K562 (cell line): ENCODE measurements at regions not wholly inside any gene's neighbourhood (a gene's known extent, or its start where the extent isn't known, plus 50 kb on each side); places are given as distances from the start of the nearest gene placed in this dataset.

Source experiments
- ATAC-seq: fragments of 200-7000 bp; cut with Tn5 transposase; 3 replicates; pipeline ENCODE4 v1.9.1; 2020; ENCODE audit warnings: moderate library complexity
- BruUV-seq: library from RNA; stranded (reverse); fragments of 400-500 nt; replicated peaks from 2 replicates; lab custom pipeline; 2021; lab: Mats Ljungman, UMichigan
- CTCF ChIA-PET: fragments of 300-600 bp; formaldehyde crosslinking; extraction: SDS; loops from one replicate; lab custom pipeline; 2021; ENCODE audit warnings: low intra/inter-chr PET ratio; lab: Yijun Ruan, JAX
- POLR2A ChIA-PET: fragments of 300-600, 350-650 bp; sonication (Branson Sonifier 250); formaldehyde crosslinking; extraction: SDS; loops from one replicate; lab custom pipeline; 2021; ENCODE audit warnings: antibody characterized with exemption, inconsistent platforms; lab: Yijun Ruan, JAX
- DNase-seq, 4 experiments: peaks; one replicate each; pipeline versions ENCODE4 v3.0.0 to v3.0.0-alpha.2; 2011 to 2018; ENCODE audit warnings: low spot score in 3 of 4, mixed read lengths in 3 of 4; ENCODE audit errors: extremely low read depth in 1 of 4
- FAIRE-seq: peaks from 2 replicates; lab custom pipeline; 2011; peaks lifted over from hg19 to GRCh38; lab: Jason Lieb, UNC
- H2AFZ ChIP-seq: 2 replicates; pipeline ENCODE4 v1.6.0; 2011; ENCODE audit warnings: low read depth, low read length, control low read depth, inconsistent platforms
- H3K27ac ChIP-seq: fragments of 200-600 bp; 3 replicates; pipeline ENCODE4 v1.8.0; 2011; ENCODE audit warnings: low read depth, mild to moderate bottlenecking, control low read depth, inconsistent platforms, low read length, moderate library complexity, mixed read lengths; ENCODE audit errors: extremely low read depth
- H3K27me3 ChIP-seq, 2 experiments: fragments of 300-600 bp in 1 of 2; 2 replicates in 1 of 2; 3 replicates in 1 of 2; pipeline versions ENCODE4 v1.6.0 to v1.8.0; 2011; ENCODE audit warnings: inconsistent platforms in 2 of 2, low read length in 2 of 2, mild to moderate bottlenecking in 1 of 2, mixed read lengths in 1 of 2, moderate library complexity in 1 of 2; ENCODE audit not compliant: control insufficient read depth in 2 of 2, insufficient read depth in 2 of 2
- H3K36me3 ChIP-seq: fragments of 300-600 bp; 3 replicates; pipeline ENCODE4 v1.8.0; 2011; ENCODE audit warnings: mild to moderate bottlenecking, low read length, inconsistent platforms; ENCODE audit not compliant: control insufficient read depth, insufficient read depth
- H3K4me1 ChIP-seq, 2 experiments: fragments of 200-600 bp in 1 of 2; replicated peaks in 1 of 2; 2 replicates in 1 of 2; 3 replicates in 1 of 2; pipeline versions ENCODE4 v1.5.1 to v1.8.0; 2011; ENCODE audit warnings: inconsistent platforms in 2 of 2, low read length in 2 of 2, mild to moderate bottlenecking in 1 of 2, mixed read lengths in 1 of 2, moderate library complexity in 1 of 2; ENCODE audit not compliant: control insufficient read depth in 2 of 2, insufficient read depth in 2 of 2
- H3K4me2 ChIP-seq: 2 replicates; pipeline ENCODE4 v1.6.1; 2011; ENCODE audit warnings: low read length, control low read depth, inconsistent platforms, mixed read lengths; ENCODE audit not compliant: insufficient read depth
- H3K4me3 ChIP-seq: fragments of 200-600 bp; sonication (generic), shearing (Covaris generic); 2 replicates; pipeline ENCODE4 v1.5.1; 2016; ENCODE audit warnings: control low read depth, inconsistent platforms
- H3K79me2 ChIP-seq: fragments of 200-600 bp; 3 replicates; pipeline ENCODE4 v1.8.0; 2011; ENCODE audit warnings: low read length, inconsistent platforms; ENCODE audit not compliant: control insufficient read depth, insufficient read depth
- H3K9ac ChIP-seq, 2 experiments: 2 replicates each; pipeline versions ENCODE4 v1.6.0 to v1.6.1; 2011; ENCODE audit warnings: low read depth in 2 of 2, low read length in 2 of 2, control low read depth in 1 of 2, inconsistent platforms in 1 of 2, mild to moderate bottlenecking in 1 of 2, mixed read lengths in 1 of 2; ENCODE audit not compliant: insufficient read depth in 1 of 2
- H3K9me1 ChIP-seq: one replicate; pipeline ENCODE4 v1.6.0; 2011; ENCODE audit warnings: inconsistent platforms, mild to moderate bottlenecking, low read length, moderate library complexity; ENCODE audit not compliant: control insufficient read depth, insufficient read depth
- H3K9me3 ChIP-seq: replicated peaks from 2 replicates; pipeline ENCODE4 v1.5.1; 2011; ENCODE audit warnings: low read depth, low read length, inconsistent platforms; ENCODE audit not compliant: control insufficient read depth, insufficient read depth
- H4K20me1 ChIP-seq: replicated peaks from 2 replicates; pipeline ENCODE4 v1.6.1; 2011; ENCODE audit warnings: low read length, inconsistent platforms, mixed read lengths; ENCODE audit not compliant: control insufficient read depth, insufficient read depth
- ARID1B ChIP-seq: fragments of 450-650 bp; IDR thresholded peaks from 2 replicates; pipeline ENCODE4 v1.6.1; 2016; ENCODE audit warnings: antibody characterized with exemption, mild to moderate bottlenecking, inconsistent platforms
- C11orf30 ChIP-seq: fragments of 450-650 bp; IDR thresholded peaks from 2 replicates; pipeline ENCODE4 v1.6.1; 2016; ENCODE audit warnings: low read depth, mild to moderate bottlenecking
- CBX3 ChIP-seq, 2 experiments: IDR thresholded peaks; 1 replicate in 1 of 2; 2 replicates in 1 of 2; pipeline ENCODE4 v1.6.1; 2012; ENCODE audit warnings: inconsistent platforms in 2 of 2, low read length in 2 of 2, borderline replicate concordance in 1 of 2, control low read depth in 1 of 2
- FOXO4 ChIP-seq: fragments of 450-650 bp; formaldehyde crosslinking; IDR thresholded peaks from 2 replicates; pipeline ENCODE4 v1.4.0; 2020; ENCODE audit warnings: mild to moderate bottlenecking, moderate library complexity
- MAFG ChIP-seq: fragments of 450-650 bp; conservative IDR thresholded peaks from 2 replicates; pipeline ENCODE4 v1.6.1; 2016; ENCODE audit warnings: missing genetic modification characterization, missing compliant biosample characterization
- RBM25 ChIP-seq: fragments of 200-400 bp; formaldehyde crosslinking; IDR thresholded peaks from 2 replicates; pipeline ENCODE4 v1.6.1; 2018; ENCODE audit warnings: low read length, low read depth, moderate library complexity; ENCODE audit not compliant: severe bottlenecking
- THRAP3 ChIP-seq: fragments of 450-650 bp; IDR thresholded peaks from 2 replicates; pipeline ENCODE4 v1.6.1; 2016; ENCODE audit warnings: mild to moderate bottlenecking, inconsistent platforms, borderline replicate concordance
- ZC3H11A ChIP-seq: IDR thresholded peaks from 2 replicates; pipeline ENCODE4 v1.6.1; 2012; ENCODE audit warnings: low read depth, low read length, improper control_type of control experiment
- ZNF224 ChIP-seq: sonication (generic); formaldehyde crosslinking; IDR thresholded peaks from 2 replicates; pipeline ENCODE4 v1.8.0; 2022; ENCODE audit warnings: mild to moderate bottlenecking, missing genetic modification reagents
- ZNF316 ChIP-seq: fragments of 450-650 bp; IDR thresholded peaks from 2 replicates; pipeline ENCODE4 v1.6.1; 2016
- ZNF408 ChIP-seq: fragments of 250-450 bp; sonication (Bioruptor Pico); IDR thresholded peaks from 2 replicates; pipeline ENCODE4 v1.4.0; 2020; ENCODE audit warnings: low read depth, mild to moderate bottlenecking, moderate library complexity
- ZNF77 ChIP-seq: fragments of 250-450 bp; sonication (Bioruptor Pico); IDR thresholded peaks from 2 replicates; pipeline ENCODE4 v1.5.0; 2020
- WGBS: fragments of 100-300 bp; shearing (Covaris generic); methylation state at CpG from one replicate; pipeline ENCODE4 v1.1.6; 2016; ENCODE audit warnings: low coverage, mixed read lengths; ENCODE audit not compliant: insufficient coverage; ENCODE audit errors: missing lambda C conversion rate; 5-methylcytosine and 5-hydroxymethylcytosine counted together
- in situ Hi-C: fragments of 300-500 bp; cut with MboI; formaldehyde crosslinking; loops from 4 replicates; pipeline ENCODE4 v1.15.0; 2018; ENCODE audit warnings: inconsistent platforms, mixed read lengths
- intact Hi-C: fragments of 100-400 bp; cut with micrococcal nuclease; formaldehyde crosslinking; loops from 2 replicates; pipeline ENCODE4 v1.14.2; 2022

- WGBS, result 0% methylated on average over 1 of the region's 1 CpG
- H3K36me3 ChIP-seq, result no peaks in the 10 kb centered on the region
- H3K9ac ChIP-seq, result no peak overlapping the region
- TF ChIP-seq RBM25, result peak; percentile 91
- no peak for TF ChIP-seq ZNF408 (CRISPR knock-in tag)
- no peak for TF ChIP-seq CBX3 (IDR thresholded peaks at IDR 0.05; ENCODE audit: borderline replicate concordance in 1 of 2, low read length in 2 of 2)
- ChIA-PET CTCF (no interaction called here), POLR2A (no interaction called here)
- H3K9me1 ChIP-seq, result no peaks in the 10 kb centered on the region
- no peak overlapping the region for H3K27ac ChIP-seq
- no TSS peak for BruUV-seq
- H3K79me2 ChIP-seq, result no peaks in the 10 kb centered on the region
- no peaks in the 10 kb centered on the region for H4K20me1 ChIP-seq
- ATAC-seq (no peak), DNase-seq (no peak), FAIRE-seq (no peak)
- no peaks in the 10 kb centered on the region for H3K27me3 ChIP-seq
- no peak overlapping the region for H2AFZ ChIP-seq
- no peak overlapping the region for H3K4me2 ChIP-seq
- no peaks in the 10 kb centered on the region; the same call in 1 of the 2 replicates for H3K9me3 ChIP-seq
- intact Hi-C loops (no loop called here), in situ Hi-C loops (no loop called here)
- H3K4me1 ChIP-seq, result no peaks in the 10 kb centered on the region
- H3K4me3 ChIP-seq, result no peak overlapping the region
Measured at GRCh38 chr7:83857691-83858090, 208.8 kb upstream of the SEMA3E start.

GRCh38 chr7:83856094-83856493 lies 207.2 kb upstream of the SEMA3E start:
- ChIA-PET POLR2A (no interaction called here), CTCF (no interaction called here)
- FAIRE-seq, result no peak
- no peak overlapping the region for H2AFZ ChIP-seq
- no peak for ATAC-seq
- no TSS peak for BruUV-seq
- H3K4me1 ChIP-seq, result no peaks in the 10 kb centered on the region
- H3K4me3 ChIP-seq, result no peak overlapping the region
- H3K27ac ChIP-seq, result no peak overlapping the region
- no peak overlapping the region for H3K9ac ChIP-seq
- 4% methylated on average over 5 of the region's 5 CpGs for WGBS
- intact Hi-C loops, result no loop called here
- TF ChIP-seq THRAP3 (no peak), ZNF77 (CRISPR knock-in tag) (no peak), FOXO4 (CRISPR knock-in tag) (no peak), ARID1B (no peak), C11orf30 (peak; percentile 25; the same call in 1 of the 2 replicates), ZNF316 (peak; percentile 68), MAFG (tag) (peak; percentile 37; the same call in 1 of the 2 replicates), ZC3H11A (no peak), ZNF224 (no peak)
- H3K79me2 ChIP-seq, result no peaks in the 10 kb centered on the region
- in situ Hi-C loops, result no loop called here
- no peaks in the 10 kb centered on the region for H3K27me3 ChIP-seq
- no peak overlapping the region for H3K4me2 ChIP-seq
- no peaks in the 10 kb centered on the region for H4K20me1 ChIP-seq
- H3K9me1 ChIP-seq, result no peaks in the 10 kb centered on the region
- no peak for DNase-seq
- no peaks in the 10 kb centered on the region; the same call in 1 of the 2 replicates for H3K9me3 ChIP-seq
- no peaks in the 10 kb centered on the region for H3K36me3 ChIP-seq
